Testis (tissue), 2 donors: ENCODE measurements at regions not wholly inside any gene's neighbourhood (a gene's known extent, or its start where the extent isn't known, plus 50 kb on each side); places are given as distances from the start of the nearest gene placed in this dataset.

Experiments used
- DNase-seq: peaks from one replicate; pipeline ENCODE4 v3.0.0-alpha.2; 2019
- H3K27ac ChIP-seq, 2 donors: fragments of 200-600 bp; sonication (generic); one replicate each; pipeline ENCODE4 v1.5.1; 2019
- H3K27me3 ChIP-seq: fragments of 200-600 bp; sonication (generic); one replicate; pipeline ENCODE4 v1.5.1; 2019
- H3K36me3 ChIP-seq: fragments of 200-600 bp; sonication (generic); one replicate; pipeline ENCODE4 v1.5.1; 2017; ENCODE audit warnings: low read depth; ENCODE audit errors: missing control alignments
- H3K4me1 ChIP-seq: fragments of 200-600 bp; sonication (generic); one replicate; pipeline ENCODE4 v1.5.1; 2019
- H3K4me3 ChIP-seq, 2 donors: fragments of 200-600 bp; sonication (generic); one replicate each; pipeline ENCODE4 v1.5.1; 2017 to 2019
- H3K9me3 ChIP-seq: fragments of 200-600 bp; sonication (generic); one replicate; pipeline ENCODE4 v1.5.1; 2017
- CTCF ChIP-seq, 3 experiments: fragments of 450-650 bp in 2 of 3; fragments of 200-600 bp in 1 of 3; sonication (generic) in 1 of 3; IDR thresholded peaks; one replicate each; pipeline ENCODE4 v1.5.1; 2016 to 2019; ENCODE audit warnings: antibody characterized with exemption in 3 of 3, mild to moderate bottlenecking in 2 of 3, moderate library complexity in 1 of 3
- POLR2A ChIP-seq: fragments of 450-650 bp; IDR thresholded peaks from one replicate; pipeline ENCODE4 v1.6.1; 2017; ENCODE audit warnings: antibody characterized with exemption, mild to moderate bottlenecking, moderate library complexity
- WGBS, 2 donors: methylation state at CpG; one replicate each; pipeline ENCODE4 v1.1.5; 2018; 5-methylcytosine and 5-hydroxymethylcytosine counted together
- intact Hi-C: fragments of 100-400 bp; cut with DNase I; formaldehyde crosslinking; loops from one replicate; pipeline ENCODE4 v1.15.1; 2023; ENCODE audit warnings: low total_unique reads

GRCh38 chr7:1344981-1345701, 112.5 kb downstream of the UNCX start:
- intact Hi-C loops = no loop called here
- H3K9me3 ChIP-seq = no peaks in the 10 kb centered on the region
- no peak overlapping the region for H3K27ac ChIP-seq
- H3K4me1 ChIP-seq = no peaks in the 10 kb centered on the region
- TF ChIP-seq CTCF (IDR thresholded peaks at IDR 0.05) (no peak), POLR2A (no peak)
- DNase-seq = no peak
- WGBS, 2 donors = 78 to 88% methylated on average over 12 to 25 of the region's 25 CpGs
- H3K36me3 ChIP-seq = no peaks in the 10 kb centered on the region
- no peak overlapping the region for H3K4me3 ChIP-seq
- H3K27me3 ChIP-seq = no peaks in the 10 kb centered on the region

DNA sequence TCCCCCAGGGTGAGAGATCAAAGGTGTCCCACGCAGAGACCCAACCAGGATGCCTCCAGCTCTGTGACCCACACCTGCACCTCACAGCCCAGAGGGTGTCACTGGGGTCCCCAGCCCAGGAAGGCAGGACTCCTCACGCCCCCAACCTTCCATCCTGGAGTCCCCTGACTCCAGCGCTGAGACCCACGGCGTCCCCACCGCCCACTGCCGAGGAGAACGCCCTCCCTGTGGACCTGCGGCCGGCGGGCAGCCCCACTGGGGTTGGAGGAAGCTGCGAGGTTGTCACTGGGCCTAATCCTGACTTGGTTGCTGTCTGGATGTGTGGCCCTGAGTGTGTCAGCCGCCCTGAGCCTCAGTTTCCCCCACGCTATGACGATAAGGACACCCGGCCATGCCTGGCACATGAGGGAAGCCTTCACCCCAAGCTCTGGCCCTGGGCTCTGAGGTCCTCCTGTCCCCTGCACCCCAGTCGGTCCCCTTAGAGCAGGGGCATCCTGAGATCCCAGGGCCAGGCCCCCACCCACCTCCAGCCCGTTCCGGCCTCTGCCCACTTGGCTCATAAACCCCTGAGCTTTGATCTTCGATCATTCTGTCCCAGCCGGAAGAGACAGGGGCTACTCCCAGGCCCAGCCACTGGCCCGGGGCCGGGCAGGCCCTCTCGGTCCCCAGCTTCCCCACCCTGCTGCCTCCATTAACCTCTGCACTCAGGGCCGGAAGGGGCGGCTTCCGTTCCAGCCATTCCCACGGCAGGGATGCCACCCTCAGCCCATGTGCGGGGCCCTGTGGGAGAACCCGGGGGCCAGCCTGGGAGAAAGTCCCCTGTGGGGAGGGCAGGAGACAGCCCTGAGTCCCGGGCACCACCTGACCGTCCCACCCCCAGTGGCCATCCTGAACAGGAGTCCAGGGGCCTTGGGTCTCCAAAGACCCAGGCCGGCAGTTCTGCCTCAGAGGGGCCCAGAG, 113.2 kb downstream of the MICALL2 start:
- Histone ChIP-seq H3K36me3 (no peaks in the 10 kb centered on the region), H3K9me3 (no peaks in the 10 kb centered on the region), H3K4me1 (no peaks in the 10 kb centered on the region), H3K27ac (no peak overlapping the region), H3K27me3 (no peaks in the 10 kb centered on the region), H3K4me3 (no peak overlapping the region)
- no peak for TF ChIP-seq CTCF (IDR thresholded peaks at IDR 0.05)
- TF ChIP-seq POLR2A = no peak
- DNase-seq = no peak
- 70 to 79% methylated on average over 2 to 33 of the region's 33 CpGs for WGBS, 2 donors
- intact Hi-C loops = no loop called here

GRCh38 chr7:1346851-1347250, 112.4 kb downstream of the MICALL2 start:
- no peaks in the 10 kb centered on the region for H3K4me1 ChIP-seq
- WGBS, 2 donors = 84 to 91% methylated on average over 12 of the region's 12 CpGs
- intact Hi-C loops = no loop called here
- no peak overlapping the region for H3K4me3 ChIP-seq
- DNase-seq = no peak
- no peak for TF ChIP-seq CTCF (IDR thresholded peaks at IDR 0.05)
- no peak for TF ChIP-seq POLR2A
- H3K36me3 ChIP-seq = no peaks in the 10 kb centered on the region
- no peak overlapping the region for H3K27ac ChIP-seq
- H3K9me3 ChIP-seq = no peaks in the 10 kb centered on the region
- no peaks in the 10 kb centered on the region for H3K27me3 ChIP-seq

DNA sequence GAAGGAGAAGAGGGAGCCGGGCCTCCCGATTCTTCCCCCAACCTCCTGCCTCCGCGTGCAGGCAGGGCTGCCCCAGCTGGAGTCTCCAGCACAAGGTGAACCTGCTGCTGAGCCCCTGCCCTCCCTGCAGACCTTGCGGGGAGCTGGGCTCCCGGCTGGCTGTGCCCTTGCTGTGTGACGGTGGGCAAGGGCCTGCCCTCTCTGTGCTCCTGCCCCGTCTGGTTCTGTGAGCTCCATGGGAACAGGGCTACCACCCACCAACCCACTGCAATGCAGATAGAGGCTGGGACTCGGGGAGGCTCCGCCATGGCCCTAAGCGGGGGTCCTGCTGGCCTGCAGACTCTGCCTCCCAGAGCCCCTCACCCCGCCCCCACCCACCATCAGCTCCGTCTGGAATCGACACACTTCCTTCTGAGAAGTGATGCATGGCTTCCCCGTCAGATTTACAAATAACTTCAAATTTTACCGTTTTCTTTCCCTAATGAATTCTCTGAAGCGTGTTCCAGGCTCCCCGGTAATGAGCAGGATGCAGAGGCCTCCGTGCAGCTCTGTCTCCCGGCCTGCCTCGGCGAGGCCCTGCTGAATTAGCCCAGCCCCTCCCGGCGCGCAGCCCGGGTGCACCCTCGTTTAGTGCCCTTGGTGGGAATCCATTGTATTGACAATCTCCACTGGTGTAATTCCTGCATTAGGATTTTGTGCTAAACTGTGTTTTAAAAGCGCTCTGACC, 111.0 kb downstream of the MICALL2 start:
- WGBS, 2 donors = 57 to 63% methylated on average over 18 to 28 of the region's 28 CpGs
- no peaks in the 10 kb centered on the region for H3K36me3 ChIP-seq
- no peak for TF ChIP-seq CTCF (IDR thresholded peaks at IDR 0.05)
- no peak for TF ChIP-seq POLR2A
- no peak overlapping the region for H3K4me3 ChIP-seq
- intact Hi-C loops = no loop called here
- H3K4me1 ChIP-seq = no peaks in the 10 kb centered on the region
- H3K9me3 ChIP-seq = no peaks in the 10 kb centered on the region
- no peak overlapping the region for H3K27ac ChIP-seq
- DNase-seq = no peak
- no peaks in the 10 kb centered on the region for H3K27me3 ChIP-seq
